ENCODE measurements at regions not wholly inside any gene's neighbourhood (a gene's known extent, or its start where the extent isn't known, plus 50 kb on each side); places are given as distances from the start of the nearest gene placed in this dataset.

DNA sequence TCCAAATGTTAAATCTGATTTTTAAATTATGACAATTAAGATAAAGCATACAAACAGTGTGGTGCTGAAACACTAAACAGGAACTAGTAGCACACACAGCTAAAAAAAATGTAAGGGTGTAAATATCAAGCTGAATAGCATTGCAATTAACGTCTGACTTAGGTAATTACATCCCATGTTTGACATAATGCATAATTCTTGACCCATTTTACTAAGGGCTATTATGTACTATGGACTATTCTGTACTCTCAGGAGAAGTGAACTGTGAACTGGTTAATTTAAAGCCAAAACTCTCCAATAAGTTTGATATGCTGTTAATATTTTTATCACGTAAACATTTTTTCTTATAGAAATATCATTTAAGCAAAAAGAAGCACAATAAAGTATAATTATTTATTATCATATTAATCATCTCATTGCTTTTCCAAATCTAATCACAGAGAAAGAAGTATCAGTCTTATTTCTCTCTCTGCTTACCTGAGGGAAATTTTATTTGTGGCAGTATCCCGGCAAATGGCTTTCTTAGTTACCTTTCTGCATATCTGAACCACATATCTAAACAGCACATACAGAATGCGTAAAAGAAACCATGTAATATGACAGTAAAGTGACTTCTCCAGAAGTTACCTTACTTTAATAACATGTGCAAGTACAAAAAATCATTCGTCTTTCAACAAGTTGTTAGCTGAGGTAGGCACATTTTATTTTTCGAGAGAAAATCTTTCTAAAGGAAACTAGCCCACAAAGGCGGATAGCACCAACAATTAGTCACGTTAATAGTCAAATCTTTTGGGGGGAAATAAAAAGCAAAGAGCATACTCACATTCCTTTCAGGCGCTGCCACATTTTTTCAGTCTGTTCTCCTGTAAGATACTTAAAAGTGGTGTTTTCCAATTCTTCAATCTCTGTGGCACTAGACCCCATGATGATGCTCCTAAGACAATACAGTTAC, 94.9 kb upstream of the PDE1A start:
- TF ChIP-seq POLR2AphosphoS5 (IDR thresholded peaks at IDR 0.05) (no peak), CTCF (IDR thresholded peaks at IDR 0.05; ENCODE audit: poor library complexity, severe bottlenecking) (no peak), EZH2 (IDR thresholded peaks at IDR 0.05; ENCODE audit: borderline replicate concordance, insufficient read depth, low read length, poor library complexity, severe bottlenecking) (no peak)

All from neural cell (in vitro differentiated cells).